ENCODE measurements at regions not wholly inside any gene's neighbourhood (a gene's known extent, or its start where the extent isn't known, plus 50 kb on each side); places are given as distances from the start of the nearest gene placed in this dataset.
"Not testable (repeated sequence)": the region's sequence is repeated elsewhere in the genome, so short reads cannot be mapped to it uniquely, and the experiment has no call there.

GRCh38 chr18:7178568-7178967 is 52.3 kb upstream of the LRRC30 start:
- not testable (repeated sequence) for DNase-seq (ENCODE audit: low read depth)

GRCh38 chr18:7177116-7177744 is 53.7 kb upstream of the LRRC30 start:
- peak; percentile 88 for DNase-seq (ENCODE audit: low read depth)

- no peak for DNase-seq (ENCODE audit: low read depth)
Observed at GRCh38 chr18:7174344-7175095, 56.4 kb upstream of the LRRC30 start.

- DNase-seq (ENCODE audit: low read depth), result no peak
Observed at GRCh38 chr18:7173216-7173615, 55.6 kb upstream of the LAMA1 start.

- peak; percentile 60 for DNase-seq (ENCODE audit: low read depth)
Observed at GRCh38 chr18:7172611-7173010, 55.0 kb upstream of the LAMA1 start.

- peak; percentile 25 for DNase-seq (ENCODE audit: low read depth)
Observed at GRCh38 chr18:7170292-7170691, 52.7 kb upstream of the LAMA1 start.

GRCh38 chr18:7169601-7170000 is 52.0 kb upstream of the LAMA1 start:
- no peak for DNase-seq (ENCODE audit: low read depth)

- no peak for DNase-seq (ENCODE audit: low read depth)
Observed at GRCh38 chr18:7168408-7168807, 50.8 kb upstream of the LAMA1 start.
